EL (cell line): ENCODE measurements at regions not wholly inside any gene's neighbourhood (a gene's known extent, or its start where the extent isn't known, plus 50 kb on each side); places are given as distances from the start of the nearest gene placed in this dataset.

ENCODE experiments used
- DNase-seq: peaks from one replicate; pipeline ENCODE4 v3.0.0-alpha.2; 2016

- no peak for DNase-seq
Measured at GRCh38 chr6:165817148-165817547, 154.1 kb upstream of the PDE10A start.

- DNase-seq, result no peak
Measured at GRCh38 chr6:165814679-165815078, 151.6 kb upstream of the PDE10A start.

GRCh38 chr6:165811512-165811911 lies 148.5 kb upstream of the PDE10A start:
- no peak for DNase-seq

- DNase-seq, result no peak
Measured at GRCh38 chr6:165808021-165808420, 145.0 kb upstream of the PDE10A start.

GRCh38 chr6:165807249-165807960 lies 144.4 kb upstream of the PDE10A start:
- no peak for DNase-seq

GRCh38 chr6:165806126-165806810 lies 143.2 kb upstream of the PDE10A start:
- no peak for DNase-seq

- DNase-seq, result no peak
Measured at GRCh38 chr6:165805636-165806035, 142.6 kb upstream of the PDE10A start.

- DNase-seq, result no peak
Measured at GRCh38 chr6:165805067-165805555, 142.1 kb upstream of the PDE10A start.

- no peak for DNase-seq
Measured at GRCh38 chr6:165804331-165805066, 141.5 kb upstream of the PDE10A start.

GRCh38 chr6:165800337-165800736 lies 137.3 kb upstream of the PDE10A start:
- no peak for DNase-seq

- DNase-seq, result no peak
Measured at GRCh38 chr6:165799391-165800153, 136.5 kb upstream of the PDE10A start.

GRCh38 chr6:165798991-165799390 lies 135.9 kb upstream of the PDE10A start:
- no peak for DNase-seq

- DNase-seq, result no peak
Measured at GRCh38 chr6:165794179-165794601, 131.1 kb upstream of the PDE10A start.

- no peak for DNase-seq
Measured at GRCh38 chr6:165793287-165793825, 130.3 kb upstream of the PDE10A start.

GRCh38 chr6:165791876-165792437 lies 128.9 kb upstream of the PDE10A start:
- no peak for DNase-seq

GRCh38 chr6:165791306-165791705 lies 128.3 kb upstream of the PDE10A start:
- no peak for DNase-seq

GRCh38 chr6:165782812-165783211 lies 119.8 kb upstream of the PDE10A start:
- no peak for DNase-seq

- no peak for DNase-seq
Measured at GRCh38 chr6:165782134-165782533, 119.1 kb upstream of the PDE10A start.

GRCh38 chr6:165777680-165778079 lies 114.6 kb upstream of the PDE10A start:
- no peak for DNase-seq

- no peak for DNase-seq
Measured at GRCh38 chr6:165776691-165777090, 113.7 kb upstream of the PDE10A start.

GRCh38 chr6:165775721-165776120 lies 112.7 kb upstream of the PDE10A start:
- DNase-seq, result no peak

GRCh38 chr6:165774903-165775601 lies 112.0 kb upstream of the PDE10A start:
- DNase-seq, result no peak
